GM12878 (cell line): ENCODE measurements at regions not wholly inside any gene's neighbourhood (a gene's known extent, or its start where the extent isn't known, plus 50 kb on each side); places are given as distances from the start of the nearest gene placed in this dataset.

Source experiments
- ATAC-seq: fragments of 200-7000 bp; cut with Tn5 transposase; 3 replicates; pipeline ENCODE4 v1.9.1; 2020; ENCODE audit warnings: mild to moderate bottlenecking, moderate library complexity
- BruUV-seq: library from RNA; stranded (reverse); fragments of 400-500 nt; replicated peaks from 2 replicates; lab custom pipeline; 2021; lab: Mats Ljungman, UMichigan
- CTCF ChIA-PET: fragments of 300-600 bp; sonication (Branson Sonifier 250); formaldehyde crosslinking; extraction: SDS; loops from one replicate; lab custom pipeline; 2021; ENCODE audit warnings: inconsistent platforms; lab: Yijun Ruan, JAX
- POLR2A ChIA-PET: fragments of 350-600 bp; formaldehyde crosslinking; extraction: SDS; loops from one replicate; lab custom pipeline; 2021; ENCODE audit warnings: inconsistent platforms; lab: Charles Lee
- RAD21 ChIA-PET: fragments of 300-600 bp; sonication (Branson Sonifier 250); formaldehyde crosslinking; loops from one replicate; lab custom pipeline; 2023; ENCODE audit warnings: antibody characterized with exemption; ENCODE audit not compliant: unreplicated experiment; lab: Charles Lee
- SMC1A ChIA-PET: fragments of 300-600 bp; sonication (Branson Sonifier 250); formaldehyde crosslinking; loops from one replicate; lab custom pipeline; 2023; ENCODE audit not compliant: unreplicated experiment, uncharacterized antibody; lab: Charles Lee
- DNase-seq: peaks from one replicate; pipeline ENCODE4 v3.0.0-alpha.2; 2011; ENCODE audit warnings: low read depth, low spot score
- FAIRE-seq: peaks from 3 replicates; lab custom pipeline; 2011; peaks lifted over from hg19 to GRCh38; lab: Jason Lieb, UNC
- H2AFZ ChIP-seq: 2 replicates; pipeline ENCODE4 v1.6.0; 2011; ENCODE audit warnings: low read depth, low read length, control low read depth; ENCODE audit not compliant: control insufficient read depth
- H3K27ac ChIP-seq: 2 replicates; pipeline ENCODE4 v1.5.1; 2011; ENCODE audit warnings: control low read depth; ENCODE audit not compliant: control insufficient read depth, insufficient read depth
- H3K27me3 ChIP-seq, 2 experiments: replicated peaks in 1 of 2; 2 replicates each; pipeline versions ENCODE4 v1.6.0 to v1.6.1; 2011; ENCODE audit warnings: low read length in 1 of 2; ENCODE audit not compliant: control insufficient read depth in 2 of 2, insufficient read depth in 2 of 2
- H3K36me3 ChIP-seq, 2 experiments: 2 replicates each; pipeline ENCODE4 v1.5.1; 2011; ENCODE audit warnings: low read length in 1 of 2; ENCODE audit not compliant: control insufficient read depth in 2 of 2, insufficient read depth in 2 of 2
- H3K4me1 ChIP-seq: 2 replicates; pipeline ENCODE4 v1.6.1; 2011; ENCODE audit warnings: mild to moderate bottlenecking, low read length, moderate library complexity, mixed read lengths; ENCODE audit not compliant: control insufficient read depth, insufficient read depth
- H3K4me2 ChIP-seq: 2 replicates; pipeline ENCODE4 v1.6.0; 2011; ENCODE audit warnings: control low read depth; ENCODE audit not compliant: control insufficient read depth, insufficient read depth
- H3K4me3 ChIP-seq: fragments of 200-600 bp; sonication (generic); 2 replicates; pipeline ENCODE4 v1.5.1; 2016
- H3K79me2 ChIP-seq: 2 replicates; pipeline ENCODE4 v1.6.0; 2011; ENCODE audit warnings: low read length; ENCODE audit not compliant: control insufficient read depth, insufficient read depth
- H3K9ac ChIP-seq: 2 replicates; pipeline ENCODE4 v1.8.0; 2011; ENCODE audit warnings: low read length, control low read depth, mixed read lengths; ENCODE audit not compliant: control insufficient read depth, insufficient read depth
- H3K9me3 ChIP-seq: replicated peaks from 3 replicates; pipeline ENCODE4 v1.5.1; 2011; ENCODE audit warnings: mild to moderate bottlenecking, low read length; ENCODE audit not compliant: control insufficient read depth, insufficient read depth
- H4K20me1 ChIP-seq: 2 replicates; pipeline ENCODE4 v1.6.0; 2011; ENCODE audit not compliant: control insufficient read depth, insufficient read depth
- ATF7 ChIP-seq: fragments of 450-650 bp; IDR thresholded peaks from 2 replicates; pipeline ENCODE4 v1.6.1; 2016; ENCODE audit warnings: low read depth, mild to moderate bottlenecking
- FOS ChIP-seq: IDR thresholded peaks from 3 replicates; pipeline ENCODE4 v1.6.1; 2011; ENCODE audit warnings: borderline replicate concordance; ENCODE audit not compliant: insufficient read length; ENCODE audit errors: extremely low read depth
- MEF2B ChIP-seq: fragments of 450-650 bp; IDR thresholded peaks from 2 replicates; pipeline ENCODE4 v1.6.1; 2018; ENCODE audit warnings: mild to moderate bottlenecking, moderate library complexity; ENCODE audit not compliant: partially characterized antibody, poor library complexity, severe bottlenecking
- NFYB ChIP-seq: IDR thresholded peaks from 2 replicates; pipeline ENCODE4 v1.6.1; 2011; ENCODE audit warnings: low read depth, mild to moderate bottlenecking, low read length, improper control_type of control experiment, moderate library complexity; ENCODE audit not compliant: insufficient read depth
- NR2C1 ChIP-seq: fragments of 450-650 bp; IDR thresholded peaks from 2 replicates; pipeline ENCODE4 v1.6.1; 2017; ENCODE audit warnings: antibody characterized with exemption, mild to moderate bottlenecking, moderate library complexity
- NR2F1 ChIP-seq: fragments of 450-650 bp; conservative IDR thresholded peaks from 2 replicates; pipeline ENCODE4 v1.6.1; 2017; ENCODE audit warnings: mild to moderate bottlenecking
- PAX8 ChIP-seq: fragments of 450-650 bp; IDR thresholded peaks from 2 replicates; pipeline ENCODE4 v1.6.1; 2017; ENCODE audit warnings: mild to moderate bottlenecking, moderate library complexity
- POLR2AphosphoS2 ChIP-seq: IDR thresholded peaks from 2 replicates; pipeline ENCODE4 v1.6.1; 2011; ENCODE audit warnings: low read depth, mild to moderate bottlenecking, low read length, improper control_type of control experiment, moderate library complexity
- SIN3A ChIP-seq: IDR thresholded peaks from 2 replicates; pipeline ENCODE4 v1.6.1; 2012; ENCODE audit warnings: low read depth, low read length, improper control_type of control experiment
- SMARCA5 ChIP-seq: fragments of 450-650 bp; IDR thresholded peaks from 2 replicates; pipeline ENCODE4 v1.6.1; 2017; ENCODE audit warnings: mild to moderate bottlenecking
- SREBF1 ChIP-seq: IDR thresholded peaks from 2 replicates; pipeline ENCODE4 v1.6.1; 2012; ENCODE audit warnings: mild to moderate bottlenecking, low read length
- SREBF2 ChIP-seq: IDR thresholded peaks from 2 replicates; pipeline ENCODE4 v1.6.1; 2012; ENCODE audit warnings: mild to moderate bottlenecking, low read length
- ZBED1 ChIP-seq: IDR thresholded peaks from 2 replicates; pipeline ENCODE4 v1.6.1; 2016; ENCODE audit warnings: borderline replicate concordance
- ZNF217 ChIP-seq: fragments of 450-650 bp; IDR thresholded peaks from 2 replicates; pipeline ENCODE4 v1.6.1; 2017; ENCODE audit warnings: antibody characterized with exemption, mild to moderate bottlenecking
- ZNF622 ChIP-seq: fragments of 450-650 bp; IDR thresholded peaks from 2 replicates; pipeline ENCODE4 v1.6.1; 2017; ENCODE audit warnings: mild to moderate bottlenecking, inconsistent platforms
- WGBS: methylation state at CpG from one replicate; pipeline ENCODE4 v1.1.6; 2016; ENCODE audit warnings: low lambda C conversion rate; ENCODE audit not compliant: insufficient replicate concordance, insufficient coverage; ENCODE audit errors: missing lambda C conversion rate; 5-methylcytosine and 5-hydroxymethylcytosine counted together
- in situ Hi-C: fragments of 300-500 bp; cut with MboI; formaldehyde crosslinking; loops from 9 replicates; pipeline ENCODE4 v1.14.3; 2018; ENCODE audit warnings: mixed read lengths
- intact Hi-C: fragments of 100-400 bp; cut with micrococcal nuclease; formaldehyde crosslinking; loops from one replicate; pipeline ENCODE4 v1.14.2; 2022; ENCODE audit not compliant: unreplicated experiment
- TF ChIP-seq, protein P1 (sequence below): IDR thresholded peaks from 2 replicates; pipeline ENCODE4 v1.6.1; 2011; ENCODE audit warnings: low read depth, low read length, improper control_type of control experiment, borderline replicate concordance
- TF ChIP-seq, protein P2 (sequence below), 3 experiments: IDR thresholded peaks in 2 of 3; conservative IDR thresholded peaks in 1 of 3; 2 replicates each; pipeline ENCODE4 v1.5.1; 2011; ENCODE audit warnings: low read depth in 3 of 3, low read length in 3 of 3, mild to moderate bottlenecking in 3 of 3, control low read depth in 2 of 3, moderate library complexity in 2 of 3, inconsistent platforms in 1 of 3, mixed read lengths in 1 of 3; ENCODE audit not compliant: control insufficient read depth in 2 of 3, insufficient read depth in 1 of 3; ENCODE audit errors: extremely low read depth in 1 of 3
- TF ChIP-seq, protein P3 (sequence below): IDR thresholded peaks from 2 replicates; pipeline ENCODE4 v1.6.1; 2011; ENCODE audit warnings: mild to moderate bottlenecking, low read depth, low read length, moderate library complexity; ENCODE audit not compliant: insufficient replicate concordance
- TF ChIP-seq, protein P4 (sequence below): IDR thresholded peaks from 2 replicates; pipeline ENCODE4 v1.6.1; 2011; ENCODE audit warnings: borderline replicate concordance, low read depth, mild to moderate bottlenecking, moderate library complexity, low read length; ENCODE audit not compliant: insufficient read depth, poor library complexity, severe bottlenecking

DNA sequence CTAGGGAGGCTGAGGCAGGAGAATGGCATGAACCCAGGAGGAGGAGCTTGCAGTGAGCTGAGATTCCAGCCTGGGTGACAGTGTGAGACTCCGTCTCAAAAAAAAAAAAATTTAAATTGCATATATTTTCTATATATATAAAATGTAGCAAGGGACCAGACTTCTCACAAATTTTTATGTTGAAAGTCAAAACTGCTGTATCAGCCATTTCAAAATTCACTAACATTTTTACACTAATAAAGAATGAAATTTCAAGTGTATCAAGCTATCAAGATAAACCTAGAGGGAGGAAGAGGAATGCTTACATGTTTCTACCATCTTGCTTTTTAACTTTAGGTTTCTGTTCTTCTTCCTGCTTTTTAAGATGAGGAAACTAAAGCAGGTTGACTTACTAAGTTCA is 464.0 kb downstream of the KCNJ3 start:
- Histone ChIP-seq H3K36me3 (no peaks in the 10 kb centered on the region), H3K4me3 (no peak overlapping the region), H4K20me1 (no peaks in the 10 kb centered on the region), H3K9ac (no peak overlapping the region), H3K4me2 (no peak overlapping the region), H3K27me3 (no peaks in the 10 kb centered on the region), H3K9me3 (no peaks in the 10 kb centered on the region), H3K27ac (no peak overlapping the region), H3K79me2 (no peaks in the 10 kb centered on the region), H2AFZ (no peak overlapping the region), H3K4me1 (no peaks in the 10 kb centered on the region)
- DNase-seq (no peak), FAIRE-seq (no peak), ATAC-seq (no peak)
- in situ Hi-C loops, result no loop called here
- no TSS peak for BruUV-seq
- WGBS, result 0% methylated on average over 1 of the region's 1 CpG
- POLR2A ChIA-PET, result no interaction called here
- intact Hi-C loops, result loop anchor here (5.0 kb wide), 1 partner anchor 40 kb away; no protein-coding TSS in a partner anchor
- CTCF ChIA-PET, result no interaction called here
- RAD21 ChIA-PET, result no interaction called here
- SMC1A ChIA-PET, result interaction anchor here (1.0 to 1.6 kb wide), 4 partner anchors 9 to 41 kb away, joined by 3 to 4 read pairs (median 3); no protein-coding TSS in a partner anchor
- no peak for TF ChIP-seq MEF2B
- TF ChIP-seq ZBED1, result no peak
- TF ChIP-seq, protein P1, sequence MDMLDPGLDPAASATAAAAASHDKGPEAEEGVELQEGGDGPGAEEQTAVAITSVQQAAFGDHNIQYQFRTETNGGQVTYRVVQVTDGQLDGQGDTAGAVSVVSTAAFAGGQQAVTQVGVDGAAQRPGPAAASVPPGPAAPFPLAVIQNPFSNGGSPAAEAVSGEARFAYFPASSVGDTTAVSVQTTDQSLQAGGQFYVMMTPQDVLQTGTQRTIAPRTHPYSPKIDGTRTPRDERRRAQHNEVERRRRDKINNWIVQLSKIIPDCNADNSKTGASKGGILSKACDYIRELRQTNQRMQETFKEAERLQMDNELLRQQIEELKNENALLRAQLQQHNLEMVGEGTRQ, result no peak
- no peak for TF ChIP-seq ZNF217
- no peak for TF ChIP-seq NFYB
- no peak for TF ChIP-seq FOS
- TF ChIP-seq, protein P2, sequence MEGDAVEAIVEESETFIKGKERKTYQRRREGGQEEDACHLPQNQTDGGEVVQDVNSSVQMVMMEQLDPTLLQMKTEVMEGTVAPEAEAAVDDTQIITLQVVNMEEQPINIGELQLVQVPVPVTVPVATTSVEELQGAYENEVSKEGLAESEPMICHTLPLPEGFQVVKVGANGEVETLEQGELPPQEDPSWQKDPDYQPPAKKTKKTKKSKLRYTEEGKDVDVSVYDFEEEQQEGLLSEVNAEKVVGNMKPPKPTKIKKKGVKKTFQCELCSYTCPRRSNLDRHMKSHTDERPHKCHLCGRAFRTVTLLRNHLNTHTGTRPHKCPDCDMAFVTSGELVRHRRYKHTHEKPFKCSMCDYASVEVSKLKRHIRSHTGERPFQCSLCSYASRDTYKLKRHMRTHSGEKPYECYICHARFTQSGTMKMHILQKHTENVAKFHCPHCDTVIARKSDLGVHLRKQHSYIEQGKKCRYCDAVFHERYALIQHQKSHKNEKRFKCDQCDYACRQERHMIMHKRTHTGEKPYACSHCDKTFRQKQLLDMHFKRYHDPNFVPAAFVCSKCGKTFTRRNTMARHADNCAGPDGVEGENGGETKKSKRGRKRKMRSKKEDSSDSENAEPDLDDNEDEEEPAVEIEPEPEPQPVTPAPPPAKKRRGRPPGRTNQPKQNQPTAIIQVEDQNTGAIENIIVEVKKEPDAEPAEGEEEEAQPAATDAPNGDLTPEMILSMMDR (IDR thresholded peaks at IDR 0.05 in 2 of 3, conservative IDR thresholded peaks at IDR 0.05 in 1 of 3; ENCODE audit: control insufficient read depth in 2 of 3, extremely low read depth in 1 of 3, insufficient read depth in 1 of 3, low read depth in 3 of 3, low read length in 3 of 3), result no peak
- TF ChIP-seq, protein P3, sequence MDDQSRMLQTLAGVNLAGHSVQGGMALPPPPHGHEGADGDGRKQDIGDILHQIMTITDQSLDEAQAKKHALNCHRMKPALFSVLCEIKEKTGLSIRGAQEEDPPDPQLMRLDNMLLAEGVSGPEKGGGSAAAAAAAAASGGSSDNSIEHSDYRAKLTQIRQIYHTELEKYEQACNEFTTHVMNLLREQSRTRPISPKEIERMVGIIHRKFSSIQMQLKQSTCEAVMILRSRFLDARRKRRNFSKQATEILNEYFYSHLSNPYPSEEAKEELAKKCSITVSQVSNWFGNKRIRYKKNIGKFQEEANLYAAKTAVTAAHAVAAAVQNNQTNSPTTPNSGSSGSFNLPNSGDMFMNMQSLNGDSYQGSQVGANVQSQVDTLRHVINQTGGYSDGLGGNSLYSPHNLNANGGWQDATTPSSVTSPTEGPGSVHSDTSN, result no peak
- no peak for TF ChIP-seq SIN3A
- no peak for TF ChIP-seq SMARCA5
- no peak for TF ChIP-seq NR2C1
- TF ChIP-seq SREBF1, result no peak
- TF ChIP-seq ZNF622, result no peak
- TF ChIP-seq, protein P4, sequence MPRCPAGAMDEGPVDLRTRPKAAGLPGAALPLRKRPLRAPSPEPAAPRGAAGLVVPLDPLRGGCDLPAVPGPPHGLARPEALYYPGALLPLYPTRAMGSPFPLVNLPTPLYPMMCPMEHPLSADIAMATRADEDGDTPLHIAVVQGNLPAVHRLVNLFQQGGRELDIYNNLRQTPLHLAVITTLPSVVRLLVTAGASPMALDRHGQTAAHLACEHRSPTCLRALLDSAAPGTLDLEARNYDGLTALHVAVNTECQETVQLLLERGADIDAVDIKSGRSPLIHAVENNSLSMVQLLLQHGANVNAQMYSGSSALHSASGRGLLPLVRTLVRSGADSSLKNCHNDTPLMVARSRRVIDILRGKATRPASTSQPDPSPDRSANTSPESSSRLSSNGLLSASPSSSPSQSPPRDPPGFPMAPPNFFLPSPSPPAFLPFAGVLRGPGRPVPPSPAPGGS, result no peak
- no peak for TF ChIP-seq SREBF2
- no peak for TF ChIP-seq POLR2AphosphoS2
- no peak for TF ChIP-seq NR2F1
- no peak for TF ChIP-seq PAX8
- TF ChIP-seq ATF7, result no peak
